ENCODE measurements at regions not wholly inside any gene's neighbourhood (a gene's known extent, or its start where the extent isn't known, plus 50 kb on each side); places are given as distances from the start of the nearest gene placed in this dataset.

GRCh38 chr4:56200275-56200674, 187.0 kb downstream of the AASDH start:
- DNase-seq = no peak

- no peak for DNase-seq
Measured at GRCh38 chr4:56198265-56198664, 189.0 kb downstream of the AASDH start.

GRCh38 chr4:56197387-56197786, 189.9 kb downstream of the AASDH start:
- DNase-seq = no peak

- DNase-seq = no peak
Measured at GRCh38 chr4:56195025-56195424, 192.3 kb downstream of the AASDH start.

- DNase-seq = no peak
Measured at GRCh38 chr4:56191534-56191933, 195.8 kb downstream of the AASDH start.

- DNase-seq = no peak
Measured at GRCh38 chr4:56187688-56188087, 199.6 kb downstream of the AASDH start.

GRCh38 chr4:56186808-56187523, 200.3 kb downstream of the AASDH start:
- DNase-seq = no peak

- no peak for DNase-seq
Measured at GRCh38 chr4:56185901-56186300, 201.4 kb downstream of the AASDH start.

- no peak for DNase-seq
Measured at GRCh38 chr4:56184214-56184613, 203.1 kb downstream of the AASDH start.

GRCh38 chr4:56183344-56183959, 203.8 kb downstream of the AASDH start:
- DNase-seq = no peak

- no peak for DNase-seq
Measured at GRCh38 chr4:56182356-56182755, 204.9 kb downstream of the AASDH start.

GRCh38 chr4:56181140-56181953, 205.9 kb downstream of the AASDH start:
- DNase-seq = peak in 1 of 2 experiments; percentile 13

- no peak for DNase-seq
Measured at GRCh38 chr4:56169061-56169460, 218.2 kb downstream of the AASDH start.

- no peak for DNase-seq
Measured at GRCh38 chr4:56164907-56165306, 216.2 kb downstream of the CEP135 start.

GRCh38 chr4:56160636-56161035, 211.9 kb downstream of the CEP135 start:
- no peak for DNase-seq

GRCh38 chr4:56158483-56158882, 209.7 kb downstream of the CEP135 start:
- peak; percentile 80 to 81 for DNase-seq

GRCh38 chr4:56156141-56156540, 207.4 kb downstream of the CEP135 start:
- no peak for DNase-seq

GRCh38 chr4:56155432-56155831, 206.7 kb downstream of the CEP135 start:
- no peak for DNase-seq

GRCh38 chr4:56149591-56149990, 200.8 kb downstream of the CEP135 start:
- no peak for DNase-seq

GRCh38 chr4:56148428-56148827, 199.7 kb downstream of the CEP135 start:
- no peak for DNase-seq

- no peak for DNase-seq
Measured at GRCh38 chr4:56147371-56147770, 198.6 kb downstream of the CEP135 start.

- DNase-seq = no peak
Measured at GRCh38 chr4:56146956-56147355, 198.2 kb downstream of the CEP135 start.

- DNase-seq = no peak
Measured at GRCh38 chr4:56142088-56142487, 193.3 kb downstream of the CEP135 start.

All from SHP77 (cell line).